Osteocyte (in vitro differentiated cells): ENCODE measurements at regions not wholly inside any gene's neighbourhood (a gene's known extent, or its start where the extent isn't known, plus 50 kb on each side); places are given as distances from the start of the nearest gene placed in this dataset.

Experiments used
- DNase-seq: peaks from one replicate; pipeline ENCODE4 v3.0.0; 2021; ENCODE audit warnings: mixed read lengths; ENCODE audit not compliant: unreplicated experiment; ENCODE audit errors: extremely low spot score
- H3K27ac Mint-ChIP-seq: one replicate; pipeline ENCODE4 v1.8.0; 2021; ENCODE audit warnings: mild to moderate bottlenecking, mixed read lengths; ENCODE audit not compliant: unreplicated experiment
- H3K27me3 Mint-ChIP-seq: one replicate; pipeline ENCODE4 v1.8.0; 2021; ENCODE audit warnings: mixed read lengths; ENCODE audit not compliant: unreplicated experiment
- H3K36me3 Mint-ChIP-seq: one replicate; pipeline ENCODE4 v1.8.0; 2021; ENCODE audit warnings: mixed read lengths; ENCODE audit not compliant: unreplicated experiment
- H3K4me1 Mint-ChIP-seq: one replicate; pipeline ENCODE4 v1.8.0; 2021; ENCODE audit warnings: mixed read lengths; ENCODE audit not compliant: unreplicated experiment
- H3K4me3 Mint-ChIP-seq: one replicate; pipeline ENCODE4 v1.8.0; 2021; ENCODE audit warnings: mild to moderate bottlenecking, moderate library complexity, mixed read lengths; ENCODE audit not compliant: unreplicated experiment
- H3K9me3 Mint-ChIP-seq: one replicate; pipeline ENCODE4 v1.8.0; 2021; ENCODE audit warnings: mixed read lengths; ENCODE audit not compliant: unreplicated experiment
- CTCF ChIP-seq: fragments of 200-600 bp; sonication (generic); IDR thresholded peaks from 2 replicates; pipeline ENCODE4 v1.5.0; 2021; ENCODE audit warnings: antibody characterized with exemption, mild to moderate bottlenecking, moderate library complexity

GRCh38 chr13:44011036-44011435 lies 131.3 kb downstream of the LACC1 start:
- no peak for TF ChIP-seq CTCF
- Mint-ChIP-seq H3K4me3 (no peak overlapping the region), H3K27ac (no peak overlapping the region), H3K4me1 (peaks cover 36% of the 10 kb centered on the region), H3K27me3 (no peaks in the 10 kb centered on the region), H3K36me3 (peaks cover 1% of the 10 kb centered on the region), H3K9me3 (peaks cover 10% of the 10 kb centered on the region)
- no peak for DNase-seq

GRCh38 chr13:44012910-44013757 lies 133.4 kb downstream of the LACC1 start:
- peaks cover 3% of the 10 kb centered on the region for H3K9me3 Mint-ChIP-seq
- peaks cover 1% of the 10 kb centered on the region for H3K36me3 Mint-ChIP-seq
- peak overlapping the region; percentile 77 for H3K27ac Mint-ChIP-seq
- no peak for DNase-seq
- H3K4me3 Mint-ChIP-seq = no peak overlapping the region
- no peak for TF ChIP-seq CTCF
- H3K4me1 Mint-ChIP-seq = peaks cover 43% of the 10 kb centered on the region
- H3K27me3 Mint-ChIP-seq = no peaks in the 10 kb centered on the region

GRCh38 chr13:44013758-44014291 lies 134.1 kb downstream of the LACC1 start:
- Mint-ChIP-seq H3K9me3 (peaks cover 3% of the 10 kb centered on the region), H3K27me3 (no peaks in the 10 kb centered on the region), H3K27ac (peak overlapping the region; percentile 77), H3K4me3 (no peak overlapping the region), H3K36me3 (peaks cover 1% of the 10 kb centered on the region), H3K4me1 (peaks cover 47% of the 10 kb centered on the region)
- no peak for DNase-seq
- no peak for TF ChIP-seq CTCF

GRCh38 chr13:44014501-44014900 lies 134.8 kb downstream of the LACC1 start:
- Mint-ChIP-seq H3K36me3 (peaks cover 1% of the 10 kb centered on the region), H3K27me3 (no peaks in the 10 kb centered on the region), H3K27ac (no peak overlapping the region), H3K4me3 (no peak overlapping the region), H3K9me3 (peaks cover 3% of the 10 kb centered on the region), H3K4me1 (peaks cover 53% of the 10 kb centered on the region)
- DNase-seq = no peak
- TF ChIP-seq CTCF = no peak

GRCh38 chr13:44015118-44015517 lies 135.4 kb downstream of the LACC1 start:
- Mint-ChIP-seq H3K4me1 (peaks cover 59% of the 10 kb centered on the region), H3K4me3 (no peak overlapping the region), H3K27ac (no peak overlapping the region), H3K36me3 (peaks cover 1% of the 10 kb centered on the region), H3K9me3 (peaks cover 3% of the 10 kb centered on the region), H3K27me3 (no peaks in the 10 kb centered on the region)
- DNase-seq = no peak
- no peak for TF ChIP-seq CTCF
